ENCODE measurements at regions not wholly inside any gene's neighbourhood (a gene's known extent, or its start where the extent isn't known, plus 50 kb on each side); places are given as distances from the start of the nearest gene placed in this dataset.

- TF ChIP-seq CTCF (conservative IDR thresholded peaks at IDR 0.05; ENCODE audit: low read depth in 2 of 2) (no peak), EZH2 (IDR thresholded peaks at IDR 0.05; ENCODE audit: low read depth, unreplicated experiment) (no peak), ETS1 (IDR thresholded peaks at IDR 0.05) (no peak), POLR2AphosphoS5 (IDR thresholded peaks at IDR 0.05; ENCODE audit: low read depth) (no peak), EZH2phosphoT487 (IDR thresholded peaks at IDR 0.05; ENCODE audit: unreplicated experiment) (no peak), NANOG (IDR thresholded peaks at IDR 0.05; ENCODE audit: borderline replicate concordance) (no peak), REST (IDR thresholded peaks at IDR 0.05; ENCODE audit: unreplicated experiment) (no peak)
These were observed 388.7 kb downstream of the PRELID2 start for GRCh38 chr5:145446412-145446811.

Measured in GM23338 (cell line).